Bronchial epithelial cell (primary cell): ENCODE measurements at regions not wholly inside any gene's neighbourhood (a gene's known extent, or its start where the extent isn't known, plus 50 kb on each side); places are given as distances from the start of the nearest gene placed in this dataset.
"Not testable (repeated sequence)": the region's sequence is repeated elsewhere in the genome, so short reads cannot be mapped to it uniquely, and the experiment has no call there.

Experiments used
- DNase-seq: peaks from one replicate; pipeline ENCODE4 v3.0.0-alpha.2; 2010; ENCODE audit warnings: low read depth
- FAIRE-seq: peaks from 2 replicates; lab custom pipeline; 2011; peaks lifted over from hg19 to GRCh38; lab: Jason Lieb, UNC
- H3K27me3 ChIP-seq: 2 replicates; pipeline ENCODE4 v1.5.1; 2011; ENCODE audit warnings: low read length; ENCODE audit not compliant: control insufficient read depth, insufficient read depth
- H3K36me3 ChIP-seq: 2 replicates; pipeline ENCODE4 v1.5.1; 2011; ENCODE audit warnings: low read length; ENCODE audit not compliant: control insufficient read depth, insufficient read depth
- H3K4me3 ChIP-seq: 2 replicates; pipeline ENCODE4 v1.5.1; 2011; ENCODE audit warnings: mild to moderate bottlenecking, low read depth, low read length, control low read depth
- TF ChIP-seq, protein P1 (sequence below): IDR thresholded peaks from 2 replicates; pipeline ENCODE4 v1.5.1; 2011; ENCODE audit warnings: mild to moderate bottlenecking, moderate library complexity, low read length, control low read depth, inconsistent platforms; ENCODE audit not compliant: insufficient read depth, severe bottlenecking

- TF ChIP-seq, protein P1, sequence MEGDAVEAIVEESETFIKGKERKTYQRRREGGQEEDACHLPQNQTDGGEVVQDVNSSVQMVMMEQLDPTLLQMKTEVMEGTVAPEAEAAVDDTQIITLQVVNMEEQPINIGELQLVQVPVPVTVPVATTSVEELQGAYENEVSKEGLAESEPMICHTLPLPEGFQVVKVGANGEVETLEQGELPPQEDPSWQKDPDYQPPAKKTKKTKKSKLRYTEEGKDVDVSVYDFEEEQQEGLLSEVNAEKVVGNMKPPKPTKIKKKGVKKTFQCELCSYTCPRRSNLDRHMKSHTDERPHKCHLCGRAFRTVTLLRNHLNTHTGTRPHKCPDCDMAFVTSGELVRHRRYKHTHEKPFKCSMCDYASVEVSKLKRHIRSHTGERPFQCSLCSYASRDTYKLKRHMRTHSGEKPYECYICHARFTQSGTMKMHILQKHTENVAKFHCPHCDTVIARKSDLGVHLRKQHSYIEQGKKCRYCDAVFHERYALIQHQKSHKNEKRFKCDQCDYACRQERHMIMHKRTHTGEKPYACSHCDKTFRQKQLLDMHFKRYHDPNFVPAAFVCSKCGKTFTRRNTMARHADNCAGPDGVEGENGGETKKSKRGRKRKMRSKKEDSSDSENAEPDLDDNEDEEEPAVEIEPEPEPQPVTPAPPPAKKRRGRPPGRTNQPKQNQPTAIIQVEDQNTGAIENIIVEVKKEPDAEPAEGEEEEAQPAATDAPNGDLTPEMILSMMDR: no peak
- DNase-seq (no peak), FAIRE-seq (no peak)
- Histone ChIP-seq H3K27me3 (no peaks in the 10 kb centered on the region), H3K36me3 (no peaks in the 10 kb centered on the region), H3K4me3 (no peak overlapping the region)
Observed at GRCh38 chr4:163243297-163243981, 76.7 kb upstream of the NAF1 start.

DNA sequence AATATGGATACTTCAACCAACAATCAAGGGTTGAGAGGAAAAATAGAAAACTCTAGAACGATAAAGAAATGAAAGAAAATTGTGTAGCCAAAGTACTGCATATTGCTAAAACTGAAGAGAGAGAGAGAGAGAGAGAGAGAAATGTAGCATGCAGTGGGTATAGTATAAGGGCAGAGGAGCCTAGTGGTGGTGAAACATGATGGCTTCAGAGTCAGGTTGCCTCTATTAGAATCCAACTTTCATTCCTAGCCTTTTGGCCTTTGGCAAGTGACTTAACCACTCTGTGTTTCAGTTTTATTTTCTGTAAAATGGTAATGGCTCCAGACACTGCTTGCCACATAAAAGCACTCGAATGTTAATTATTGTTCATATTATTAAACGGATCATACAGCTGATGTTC, 71.2 kb upstream of the NAF1 start:
- H3K4me3 ChIP-seq: no peak overlapping the region
- DNase-seq (no peak), FAIRE-seq (no peak)
- TF ChIP-seq, protein P1: no peak
- H3K36me3 ChIP-seq: no peaks in the 10 kb centered on the region
- no peaks in the 10 kb centered on the region for H3K27me3 ChIP-seq

GRCh38 chr4:163236389-163236788, 69.7 kb upstream of the NAF1 start:
- not testable (repeated sequence) for FAIRE-seq, H3K4me3 ChIP-seq, H3K27me3 ChIP-seq, DNase-seq, H3K36me3 ChIP-seq

- H3K36me3 ChIP-seq: no peaks in the 10 kb centered on the region
- DNase-seq (peak; percentile 61), FAIRE-seq (no peak)
- no peak overlapping the region for H3K4me3 ChIP-seq
- TF ChIP-seq, protein P1: no peak
- no peaks in the 10 kb centered on the region for H3K27me3 ChIP-seq
Observed at GRCh38 chr4:163233321-163233720, 66.6 kb upstream of the NAF1 start.

GRCh38 chr4:163228648-163229047, 62.0 kb upstream of the NAF1 start:
- TF ChIP-seq, protein P1: no peak
- no peaks in the 10 kb centered on the region for H3K27me3 ChIP-seq
- no peak for DNase-seq
- H3K4me3 ChIP-seq: no peak overlapping the region
- no peak for FAIRE-seq
- no peaks in the 10 kb centered on the region for H3K36me3 ChIP-seq

- no peaks in the 10 kb centered on the region for H3K27me3 ChIP-seq
- H3K36me3 ChIP-seq: no peaks in the 10 kb centered on the region
- DNase-seq (no peak), FAIRE-seq (no peak)
- TF ChIP-seq, protein P1: no peak
- no peak overlapping the region for H3K4me3 ChIP-seq
Observed at GRCh38 chr4:163221467-163221866, 54.8 kb upstream of the NAF1 start.
